ENCODE measurements at regions not wholly inside any gene's neighbourhood (a gene's known extent, or its start where the extent isn't known, plus 50 kb on each side); places are given as distances from the start of the nearest gene placed in this dataset.

DNA sequence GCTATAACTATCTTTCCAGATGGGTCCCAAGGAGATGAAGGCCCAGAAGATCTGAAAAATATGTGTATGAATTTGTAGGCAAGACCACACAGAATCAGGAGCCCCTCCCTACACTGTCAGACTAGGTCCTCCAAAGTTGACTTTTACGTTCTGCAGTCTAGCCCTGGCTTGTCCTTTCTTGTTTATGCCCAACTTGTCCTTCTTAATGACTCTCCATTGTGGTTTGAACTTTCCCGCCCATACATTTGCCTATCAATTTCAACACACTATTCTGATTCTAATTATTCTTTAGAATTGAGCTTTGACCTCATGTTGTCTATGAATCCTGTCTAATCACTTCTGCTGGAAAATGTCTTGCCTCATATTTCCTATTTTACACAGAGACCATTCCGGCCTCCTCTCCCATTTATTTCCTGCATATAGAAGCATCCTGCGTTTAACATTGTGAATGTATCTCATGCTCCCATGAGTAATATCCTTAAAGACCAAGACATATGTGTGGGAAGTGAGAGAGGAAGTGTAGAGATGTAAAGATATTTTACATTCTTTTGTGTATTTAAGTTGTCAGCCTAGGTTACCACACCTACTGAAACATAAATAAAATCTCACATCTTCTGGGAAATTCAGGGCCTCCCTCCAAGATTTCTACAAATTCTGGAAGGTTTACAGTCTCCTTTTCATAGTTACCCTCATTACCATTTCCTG is 348.3 kb downstream of the BCKDHB start:
- no peak overlapping the region for H2BK120ac ChIP-seq (replicated peaks; ENCODE audit: low read depth, low read length)

More for the DNA sequence above, 348.3 kb downstream of the BCKDHB start:
- no peaks in the 10 kb centered on the region for H3K4me1 ChIP-seq (replicated peaks in 1 of 4; ENCODE audit: control insufficient read depth in 3 of 4, insufficient read depth in 4 of 4, low read length in 3 of 4)
- H2AK5ac ChIP-seq (ENCODE audit: low read depth, low read length): no peak overlapping the region
- no peak overlapping the region for H4K5ac ChIP-seq (ENCODE audit: insufficient read length, low read depth, low read length)
- no peak overlapping the region for H2BK12ac ChIP-seq (ENCODE audit: low read depth, low read length)
- H2BK5ac ChIP-seq (ENCODE audit: low read depth, low read length): no peak overlapping the region
- TF ChIP-seq TAF7 (optimal IDR thresholded peaks at IDR 0.05; ENCODE audit: borderline replicate concordance, low read depth, low read length): no peak
- TF ChIP-seq NRF1 (IDR thresholded peaks at IDR 0.05; ENCODE audit: low read depth, low read length): no peak
- TF ChIP-seq CHD2 (IDR thresholded peaks at IDR 0.05; ENCODE audit: low read length): no peak
- TF ChIP-seq EGR1 (IDR thresholded peaks at IDR 0.05; ENCODE audit: borderline replicate concordance, low read depth, low read length): no peak
- no peak for TF ChIP-seq HDAC2 (IDR thresholded peaks at IDR 0.05; ENCODE audit: borderline replicate concordance in 1 of 2, low read depth in 2 of 2, low read length in 2 of 2)
- no peak for TF ChIP-seq GABPA (IDR thresholded peaks at IDR 0.05; ENCODE audit: borderline replicate concordance, insufficient read depth, low read length)
- TF ChIP-seq SP1 (IDR thresholded peaks at IDR 0.05; ENCODE audit: low read depth, low read length): no peak
- TF ChIP-seq BCL11A (IDR thresholded peaks at IDR 0.05; ENCODE audit: low read depth in 2 of 2, low read length in 2 of 2): no peak
- H3K56ac ChIP-seq (replicated peaks; ENCODE audit: insufficient read length, low read depth, low read length): no peak overlapping the region
- no peaks in the 10 kb centered on the region for H3K79me2 ChIP-seq (ENCODE audit: control insufficient read depth in 1 of 2, insufficient read depth in 2 of 2, low read length in 2 of 2)
- no peaks in the 10 kb centered on the region for H3K23me2 ChIP-seq (ENCODE audit: low read depth, low read length)
- WGBS, 2 experiments (ENCODE audit: extremely low coverage in 1 of 2, insufficient coverage in 1 of 2, insufficient read length in 1 of 2, insufficient replicate concordance in 2 of 2, low coverage in 1 of 2, low lambda C conversion rate in 2 of 2, missing lambda C conversion rate in 1 of 2): 87% methylated on average over 4 of the region's 4 CpGs; no CpG with 5 or more reads in 1 of the 2 experiments
- H3K36me3 ChIP-seq (ENCODE audit: control insufficient read depth in 2 of 4, insufficient read depth in 4 of 4, low read length in 3 of 4): no peaks in the 10 kb centered on the region
- H3K23ac ChIP-seq (ENCODE audit: insufficient read length): no peak overlapping the region
- no peaks in the 10 kb centered on the region for H3K9me3 ChIP-seq (ENCODE audit: insufficient read depth in 2 of 2, low read depth in 1 of 2, low read length in 1 of 2)
- H3K4me2 ChIP-seq (ENCODE audit: insufficient read depth in 1 of 2, low read depth in 2 of 2, low read length in 2 of 2): no peak overlapping the region
- H3K4ac ChIP-seq (replicated peaks; ENCODE audit: insufficient read length, low read depth, low read length): no peak overlapping the region
- ChIA-PET POLR2A (ENCODE audit: partially characterized antibody) (interaction anchor here (1.1 kb wide), 1 partner anchor 16 kb away, joined by 3 read pairs; no protein-coding TSS in a partner anchor), CTCF (ENCODE audit: partially characterized antibody) (interaction anchor here (0.8 to 1.4 kb wide), 2 partner anchors 20 to 241 kb away, joined by 3 read pairs; no protein-coding TSS in a partner anchor)
- H3K27ac ChIP-seq (ENCODE audit: low read depth, low read length): no peak overlapping the region
- DNase-seq (ENCODE audit: low read depth in 1 of 2, low spot score in 2 of 2) (no peak), FAIRE-seq (no peak)
- H3K4me3 ChIP-seq (ENCODE audit: extremely low read depth in 1 of 4, insufficient read depth in 2 of 4, low read depth in 3 of 4, low read length in 4 of 4): no peak overlapping the region
- H2BK15ac ChIP-seq (ENCODE audit: low read length): no peak overlapping the region
- no peak overlapping the region for H3K14ac ChIP-seq (ENCODE audit: insufficient read length)
- H3K79me1 ChIP-seq (ENCODE audit: low read depth, low read length): no peaks in the 10 kb centered on the region
- H3K9ac ChIP-seq (replicated peaks in 1 of 4; ENCODE audit: extremely low read depth in 1 of 4, low read depth in 3 of 4, low read length in 3 of 4): no peak overlapping the region
- H3K27me3 ChIP-seq (replicated peaks in 1 of 4; ENCODE audit: control insufficient read depth in 3 of 4, extremely low read depth in 1 of 4, insufficient read depth in 3 of 4, low read length in 3 of 4): no peaks in the 10 kb centered on the region
- H4K91ac ChIP-seq (replicated peaks; ENCODE audit: insufficient read length, low read length): no peak overlapping the region
- no peaks in the 10 kb centered on the region for H4K20me1 ChIP-seq (replicated peaks in 1 of 2; ENCODE audit: control insufficient read depth in 1 of 2, insufficient read depth in 2 of 2, low read length in 2 of 2)
- no peak overlapping the region for H4K8ac ChIP-seq (ENCODE audit: extremely low read depth, insufficient read depth, low read length)
- H2BK20ac ChIP-seq (ENCODE audit: low read length): no peak overlapping the region
- H3K18ac ChIP-seq (ENCODE audit: extremely low read depth, low read length): no peak overlapping the region
- no peak overlapping the region for H2AFZ ChIP-seq (ENCODE audit: low read length)

Measured in H1 (cell line).